CD4-positive, alpha-beta T cell (primary cell): ENCODE measurements at regions not wholly inside any gene's neighbourhood (a gene's known extent, or its start where the extent isn't known, plus 50 kb on each side); places are given as distances from the start of the nearest gene placed in this dataset.

Source experiments
- ATAC-seq: fragments of 200-7000 bp; cut with Tn5 transposase; one replicate; pipeline ENCODE4 v1.10.0; 2022; ENCODE audit warnings: mild to moderate bottlenecking; ENCODE audit not compliant: poor library complexity
- CTCF ChIA-PET: fragments of 350-600 bp; sonication (Branson Sonifier 250); formaldehyde crosslinking; loops from one replicate; lab custom pipeline; 2021; ENCODE audit warnings: antibody characterized with exemption, inconsistent platforms; lab: Charles Lee
- POLR2A ChIA-PET: fragments of 350-600 bp; sonication (Branson Sonifier 250); formaldehyde crosslinking; loops from one replicate; lab custom pipeline; 2021; ENCODE audit warnings: antibody characterized with exemption, inconsistent platforms; lab: Charles Lee
- DNase-seq, 14 experiments: peaks; one replicate each; pipeline ENCODE4 v3.0.0-alpha.2; 2013 to 2020; ENCODE audit warnings: mixed read lengths in 2 of 14
- H3K27ac ChIP-seq, 2 donors: one replicate each; pipeline versions ENCODE4 v1.5.1 to v1.7.0; 2013; ENCODE audit warnings: low read length in 2 of 2, low read depth in 1 of 2, mild to moderate bottlenecking in 1 of 2
- H3K27me3 ChIP-seq, 2 experiments: 1 replicate in 1 of 2; 2 replicates in 1 of 2; pipeline versions ENCODE4 v1.6.1 to v1.7.0; 2013; ENCODE audit warnings: low read length in 2 of 2, control low read depth in 1 of 2, mild to moderate bottlenecking in 1 of 2, moderate library complexity in 1 of 2; ENCODE audit not compliant: insufficient read depth in 2 of 2, control insufficient read depth in 1 of 2
- H3K36me3 ChIP-seq: one replicate; pipeline ENCODE4 v1.6.1; 2013; ENCODE audit warnings: low read length, control low read depth; ENCODE audit not compliant: insufficient read depth
- H3K4me1 ChIP-seq: one replicate; pipeline ENCODE4 v1.6.1; 2013; ENCODE audit warnings: low read length, control low read depth; ENCODE audit not compliant: insufficient read depth
- H3K4me3 ChIP-seq: one replicate; pipeline ENCODE4 v1.5.1; 2013; ENCODE audit warnings: mild to moderate bottlenecking, low read length, moderate library complexity
- H3K9me3 ChIP-seq, 2 experiments: 1 replicate in 1 of 2; 2 replicates in 1 of 2; pipeline versions ENCODE4 v1.6.1 to v1.7.0; 2013; ENCODE audit warnings: low read length in 2 of 2, mild to moderate bottlenecking in 2 of 2, control low read depth in 1 of 2, moderate library complexity in 1 of 2; ENCODE audit not compliant: control insufficient read depth in 1 of 2, insufficient read depth in 1 of 2
- H3K27ac Mint-ChIP-seq: one replicate; pipeline ENCODE4 v1.8.0; 2020; ENCODE audit warnings: mixed read lengths
- H3K27me3 Mint-ChIP-seq: one replicate; pipeline ENCODE4 v1.8.0; 2021; ENCODE audit warnings: mixed read lengths
- H3K36me3 Mint-ChIP-seq: one replicate; pipeline ENCODE4 v1.8.0; 2021; ENCODE audit warnings: low read depth, mixed read lengths
- H3K4me1 Mint-ChIP-seq: one replicate; pipeline ENCODE4 v1.8.0; 2021; ENCODE audit warnings: low read depth, mixed read lengths
- H3K4me3 Mint-ChIP-seq: one replicate; pipeline ENCODE4 v1.8.0; 2020; ENCODE audit warnings: mild to moderate bottlenecking, mixed read lengths
- H3K9me3 Mint-ChIP-seq: one replicate; pipeline ENCODE4 v1.8.0; 2020; ENCODE audit warnings: mixed read lengths
- intact Hi-C, 2 experiments: fragments of 100-400 bp; cut with DNase I in 1 of 2; cut with micrococcal nuclease in 1 of 2; formaldehyde crosslinking; loops; one replicate each; pipeline versions ENCODE4 v1.15.1 to v1.9.0; 2023 to 2025; cut with DNase I, micrococcal nuclease
- TF ChIP-seq, protein P1 (sequence below): fragments of 200-600 bp; IDR thresholded peaks from one replicate; pipeline ENCODE4 v1.8.0; 2022; ENCODE audit warnings: antibody characterized with exemption, mild to moderate bottlenecking

DNA sequence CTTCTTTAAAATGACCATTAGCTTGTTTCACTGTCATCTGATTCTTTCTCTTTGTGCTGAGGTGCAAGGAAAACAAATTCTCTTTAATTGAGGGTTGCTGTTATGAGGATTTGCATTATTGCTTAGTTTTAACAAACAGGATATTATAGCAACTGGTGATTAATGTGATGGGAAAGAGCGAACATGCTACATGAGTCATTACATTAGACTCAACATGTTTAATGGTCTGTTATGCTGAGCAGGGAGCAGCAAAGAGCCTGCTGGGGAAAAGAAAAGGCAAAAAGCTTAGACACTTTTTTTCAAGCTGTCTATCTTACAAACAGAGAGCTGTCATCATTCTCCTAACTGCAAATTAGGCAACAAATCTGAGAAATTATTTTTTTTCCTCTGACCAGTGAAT, 230.5 kb upstream of the LCORL start:
- DNase-seq, result no peak
- ATAC-seq, result no peak
- H3K4me1 Mint-ChIP-seq, result no peaks in the 10 kb centered on the region

DNA sequence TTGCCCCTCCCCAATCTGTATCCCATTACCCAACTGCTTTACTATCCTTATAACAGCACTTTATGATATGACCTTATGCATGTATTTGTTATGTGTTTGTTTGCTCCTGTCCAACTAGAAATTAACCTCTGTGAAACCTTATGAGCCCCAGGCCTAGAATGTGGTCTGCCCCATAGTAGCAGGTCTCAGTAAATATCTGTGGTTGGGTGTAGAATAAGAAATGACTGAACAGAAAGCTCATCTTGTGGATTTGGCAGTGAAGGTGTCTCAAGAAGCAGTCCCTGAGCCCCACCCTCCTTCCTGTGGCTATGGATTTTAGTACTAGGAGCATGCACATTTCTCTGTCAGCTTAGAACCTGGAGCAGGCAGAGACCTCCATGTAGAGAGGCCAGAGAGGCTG, 229.0 kb upstream of the LCORL start:
- Histone ChIP-seq H3K4me1 (no peaks in the 10 kb centered on the region), H3K9me3 (no peaks in the 10 kb centered on the region), H3K4me3 (no peak overlapping the region), H3K27me3 (no peaks in the 10 kb centered on the region), H3K36me3 (no peaks in the 10 kb centered on the region), H3K27ac (no peak overlapping the region)
- Mint-ChIP-seq H3K27me3 (no peaks in the 10 kb centered on the region), H3K4me1 (no peaks in the 10 kb centered on the region), H3K4me3 (no peak overlapping the region), H3K36me3 (no peaks in the 10 kb centered on the region), H3K27ac (no peak overlapping the region), H3K9me3 (no peaks in the 10 kb centered on the region)
- TF ChIP-seq, protein P1, sequence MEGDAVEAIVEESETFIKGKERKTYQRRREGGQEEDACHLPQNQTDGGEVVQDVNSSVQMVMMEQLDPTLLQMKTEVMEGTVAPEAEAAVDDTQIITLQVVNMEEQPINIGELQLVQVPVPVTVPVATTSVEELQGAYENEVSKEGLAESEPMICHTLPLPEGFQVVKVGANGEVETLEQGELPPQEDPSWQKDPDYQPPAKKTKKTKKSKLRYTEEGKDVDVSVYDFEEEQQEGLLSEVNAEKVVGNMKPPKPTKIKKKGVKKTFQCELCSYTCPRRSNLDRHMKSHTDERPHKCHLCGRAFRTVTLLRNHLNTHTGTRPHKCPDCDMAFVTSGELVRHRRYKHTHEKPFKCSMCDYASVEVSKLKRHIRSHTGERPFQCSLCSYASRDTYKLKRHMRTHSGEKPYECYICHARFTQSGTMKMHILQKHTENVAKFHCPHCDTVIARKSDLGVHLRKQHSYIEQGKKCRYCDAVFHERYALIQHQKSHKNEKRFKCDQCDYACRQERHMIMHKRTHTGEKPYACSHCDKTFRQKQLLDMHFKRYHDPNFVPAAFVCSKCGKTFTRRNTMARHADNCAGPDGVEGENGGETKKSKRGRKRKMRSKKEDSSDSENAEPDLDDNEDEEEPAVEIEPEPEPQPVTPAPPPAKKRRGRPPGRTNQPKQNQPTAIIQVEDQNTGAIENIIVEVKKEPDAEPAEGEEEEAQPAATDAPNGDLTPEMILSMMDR, result no peak
- no peak for ATAC-seq
- DNase-seq, result no peak
- CTCF ChIA-PET, result no interaction called here
- POLR2A ChIA-PET, result no interaction called here
- intact Hi-C loops, result no loop called here

More for the DNA sequence above, 230.5 kb upstream of the LCORL start:
- no peak overlapping the region for H3K4me3 ChIP-seq
- TF ChIP-seq, protein P1, result no peak
- H3K9me3 ChIP-seq, result no peaks in the 10 kb centered on the region
- H3K4me3 Mint-ChIP-seq, result no peak overlapping the region
- no peaks in the 10 kb centered on the region for H3K4me1 ChIP-seq
- intact Hi-C loops, result no loop called here
- ChIA-PET CTCF (no interaction called here), POLR2A (no interaction called here)
- H3K27me3 Mint-ChIP-seq, result no peaks in the 10 kb centered on the region
- no peaks in the 10 kb centered on the region for H3K36me3 ChIP-seq
- peaks cover under 1% of the 10 kb centered on the region for H3K9me3 Mint-ChIP-seq
- no peaks in the 10 kb centered on the region for H3K36me3 Mint-ChIP-seq
- no peaks in the 10 kb centered on the region for H3K27me3 ChIP-seq
- H3K27ac ChIP-seq, result no peak overlapping the region
- H3K27ac Mint-ChIP-seq, result no peak overlapping the region

DNA sequence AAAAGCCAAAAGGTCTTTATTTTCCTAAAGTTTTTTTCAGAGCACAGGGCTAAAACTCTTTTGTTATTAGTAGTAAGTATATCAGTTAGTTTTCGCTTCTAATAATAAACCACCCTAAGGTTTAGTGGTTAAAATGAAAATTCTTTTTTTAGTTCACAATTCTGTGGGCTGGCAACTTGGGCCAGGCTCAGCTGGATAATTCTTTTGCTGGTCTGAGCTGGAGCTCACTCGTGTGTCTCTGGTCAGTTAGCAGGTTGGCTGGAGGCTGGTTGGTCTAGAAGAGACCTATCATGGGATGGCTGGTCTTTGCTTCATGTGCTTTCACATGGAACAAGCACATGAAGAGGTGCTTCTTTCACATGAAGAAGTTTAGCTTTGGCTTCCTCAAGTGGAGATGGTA, 227.1 kb upstream of the LCORL start:
- Mint-ChIP-seq H3K27me3 (no peaks in the 10 kb centered on the region), H3K4me1 (no peaks in the 10 kb centered on the region), H3K4me3 (no peak overlapping the region), H3K9me3 (no peaks in the 10 kb centered on the region), H3K36me3 (no peaks in the 10 kb centered on the region), H3K27ac (no peak overlapping the region)
- intact Hi-C loops, result no loop called here
- TF ChIP-seq, protein P1, result no peak
- H3K9me3 ChIP-seq, result no peaks in the 10 kb centered on the region
- POLR2A ChIA-PET, result no interaction called here
- no peak overlapping the region for H3K4me3 ChIP-seq
- H3K36me3 ChIP-seq, result no peaks in the 10 kb centered on the region
- DNase-seq (no peak), ATAC-seq (no peak)
- no peak overlapping the region for H3K27ac ChIP-seq
- no peaks in the 10 kb centered on the region for H3K4me1 ChIP-seq
- no peaks in the 10 kb centered on the region for H3K27me3 ChIP-seq
- CTCF ChIA-PET, result no interaction called here
